Activated naive CD8-positive, alpha-beta T cell treated with anti-CD3 and anti-CD28 coated beads, Interleukin-2, amount 50 U/mL, for 16 hours (primary cell): ENCODE measurements at regions not wholly inside any gene's neighbourhood (a gene's known extent, or its start where the extent isn't known, plus 50 kb on each side); places are given as distances from the start of the nearest gene placed in this dataset.

Source experiments
- DNase-seq: peaks from one replicate; pipeline ENCODE4 v3.0.0-alpha.2; 2020; ENCODE audit warnings: low read depth, low spot score

DNA sequence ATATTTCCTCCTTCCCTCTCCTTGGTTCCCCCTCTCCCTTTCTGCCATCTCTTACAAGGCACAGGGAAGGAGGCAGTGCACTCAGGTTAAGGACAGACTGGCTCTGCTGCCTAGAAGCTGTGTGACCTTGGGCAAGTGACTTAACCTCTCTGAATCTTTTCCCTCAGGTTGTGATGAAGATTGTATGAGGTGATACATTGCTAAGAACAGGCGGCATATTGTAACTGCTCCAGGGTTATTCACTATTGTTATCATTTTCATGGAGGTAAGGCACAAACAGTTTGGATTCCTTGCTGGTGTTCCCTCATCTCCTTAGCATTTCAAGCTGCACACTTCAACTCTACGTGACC, 126.6 kb upstream of the CXCR4 start:
- DNase-seq, result no peak

DNA sequence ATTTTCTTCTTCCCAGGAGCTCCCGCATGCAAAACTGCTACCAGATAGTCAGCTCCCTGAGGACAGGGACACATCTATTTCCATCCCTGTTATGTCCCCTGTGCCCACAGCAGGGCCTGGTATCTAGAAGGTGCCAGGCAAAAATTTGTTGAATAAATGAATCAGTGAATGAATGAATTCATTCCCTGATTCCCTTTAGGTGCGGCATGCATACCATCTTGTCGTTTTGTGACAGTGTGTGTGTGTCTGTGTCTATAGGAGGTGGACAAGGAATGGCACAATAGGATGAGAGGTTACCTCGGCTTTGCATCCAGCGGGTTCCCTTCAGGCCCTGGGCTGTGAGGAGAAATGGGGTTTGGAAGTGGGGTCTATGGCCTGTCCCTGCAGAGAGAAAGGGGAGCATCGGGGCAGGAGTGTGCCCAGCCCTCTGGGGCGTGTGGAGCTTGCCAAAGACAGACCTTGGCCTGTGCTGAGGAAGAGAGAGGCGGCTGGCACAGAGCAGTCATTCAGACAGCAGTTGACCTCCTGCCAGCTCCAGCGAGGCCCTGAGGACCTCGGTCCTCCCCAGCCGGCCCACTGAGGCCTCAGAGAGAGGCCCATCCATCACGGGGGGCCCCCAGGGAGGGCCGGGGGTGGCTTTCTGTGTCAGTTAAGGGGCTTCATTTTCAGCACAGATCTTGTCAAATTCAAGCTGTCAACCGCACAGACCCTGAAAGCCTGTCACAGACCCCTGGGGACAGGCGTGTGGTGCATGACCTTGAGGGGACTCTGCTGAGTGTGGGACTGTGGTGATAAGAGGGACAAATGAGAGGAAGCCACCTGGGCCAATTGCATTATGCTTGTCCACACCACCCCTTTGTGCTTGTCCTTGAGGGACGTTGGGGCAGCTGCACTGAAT, 125.9 kb upstream of the CXCR4 start:
- DNase-seq, result no peak

DNA sequence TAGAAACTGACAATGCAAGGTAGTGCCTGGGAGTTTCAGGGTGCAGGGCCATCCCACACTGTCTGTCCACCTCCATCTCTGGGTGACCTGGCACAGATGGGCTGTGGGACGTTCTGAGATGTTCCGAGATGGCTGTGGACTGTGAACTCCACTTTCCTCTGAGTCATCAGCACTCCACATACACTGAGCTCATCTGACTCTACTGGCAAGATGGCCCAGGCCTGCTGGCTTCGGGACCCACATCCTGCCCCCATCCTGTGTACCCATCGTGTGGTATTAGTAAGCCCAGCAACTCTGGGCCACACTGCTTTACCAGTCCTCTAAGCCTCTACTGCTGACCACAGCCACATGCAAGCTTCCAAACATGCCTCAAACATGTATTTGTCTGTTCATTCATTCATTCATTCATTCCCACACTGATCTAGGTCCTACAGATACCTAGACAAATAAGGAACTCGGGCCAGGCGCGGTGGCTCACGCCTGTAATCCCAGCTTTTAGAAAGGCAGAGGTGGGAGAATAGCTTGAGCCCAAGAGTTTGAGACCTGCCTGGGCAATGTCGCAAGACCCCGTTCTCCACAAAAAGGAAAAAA, 124.8 kb upstream of the CXCR4 start:
- no peak for DNase-seq

DNA sequence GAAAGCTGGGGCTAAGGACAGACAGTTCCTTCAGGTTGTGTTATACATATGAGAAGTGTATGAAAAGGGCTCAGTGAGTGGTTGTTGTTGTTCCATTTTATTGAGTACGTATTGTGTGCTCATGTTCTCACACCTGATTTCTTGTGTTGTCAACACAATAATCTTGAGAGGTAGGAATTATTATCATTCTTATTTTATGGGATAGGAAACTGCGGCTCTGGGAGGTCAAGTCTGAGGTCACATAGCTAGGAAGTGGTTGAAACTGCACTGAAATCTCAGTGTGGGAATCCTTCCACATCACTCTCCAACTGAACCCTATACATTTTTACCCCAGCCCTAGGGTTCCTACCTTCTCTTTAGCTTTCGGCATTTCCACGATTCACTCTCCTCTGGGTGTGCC, 124.2 kb upstream of the CXCR4 start:
- DNase-seq, result no peak

DNA sequence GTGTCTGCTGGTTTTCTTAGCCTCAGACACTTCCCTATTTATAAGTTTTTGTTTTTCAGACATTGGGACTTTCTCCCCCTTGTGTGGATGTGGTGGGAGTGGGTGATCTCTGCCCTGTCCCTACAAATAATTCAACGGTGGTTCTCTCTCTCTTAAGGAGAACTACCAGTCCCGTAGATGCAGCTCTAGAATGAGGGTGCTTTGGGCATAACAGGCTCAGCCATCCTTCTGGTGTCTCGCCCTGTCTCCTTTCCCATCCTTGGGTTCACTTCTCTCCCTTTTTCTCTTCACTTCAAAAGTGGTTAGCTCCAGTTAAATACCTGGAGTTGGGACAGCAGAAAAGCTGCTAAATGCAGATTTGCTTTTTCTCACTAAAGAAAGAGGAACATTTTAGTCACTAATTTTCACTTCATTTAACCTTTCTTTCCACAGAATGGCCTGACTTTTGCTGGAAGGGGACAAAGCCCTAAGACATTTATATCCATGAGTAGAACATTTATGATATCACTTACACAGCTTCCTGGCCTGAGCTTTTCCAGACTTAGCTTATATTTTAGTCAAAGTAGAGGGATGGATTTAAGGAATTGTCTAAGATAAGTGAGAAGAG, 121.2 kb upstream of the CXCR4 start:
- DNase-seq, result no peak

DNA sequence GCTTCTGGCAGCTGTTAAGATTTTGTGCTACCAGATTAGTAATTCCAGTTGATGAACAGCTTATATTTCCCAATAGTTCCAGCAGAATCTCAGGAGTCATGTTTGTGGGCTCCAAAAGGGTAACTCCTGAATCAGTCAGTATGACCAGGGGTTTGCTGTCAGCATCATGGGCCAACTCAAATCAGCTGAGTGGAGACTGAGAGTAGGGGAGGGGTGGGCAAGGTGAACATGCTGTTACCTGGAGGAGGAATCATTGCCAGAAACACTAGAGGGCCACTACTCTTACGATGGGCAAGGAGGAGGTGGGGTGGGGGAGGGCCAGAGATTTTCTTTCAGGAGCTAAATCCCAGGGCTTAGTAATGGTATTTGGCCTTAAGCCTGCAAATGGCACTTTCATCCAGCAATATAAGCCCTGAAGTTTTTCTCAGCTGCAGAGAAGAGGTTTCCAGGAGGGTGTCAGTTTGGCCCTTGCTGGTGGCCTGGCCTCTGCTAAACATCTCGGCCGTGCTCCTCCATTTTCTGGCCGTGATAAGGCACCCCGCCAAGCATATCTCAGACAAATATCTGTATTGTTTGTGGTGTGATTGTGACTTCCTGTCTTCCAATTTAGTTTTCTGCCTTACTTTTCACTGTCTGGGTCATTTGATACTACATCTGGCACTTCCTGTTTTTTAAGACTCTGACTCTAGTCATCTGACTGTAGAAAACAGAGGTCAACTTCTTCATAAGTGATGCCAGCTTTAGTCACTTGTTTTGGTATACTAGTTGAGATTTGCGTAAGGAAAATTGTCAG, 120.5 kb upstream of the CXCR4 start:
- no peak for DNase-seq

DNA sequence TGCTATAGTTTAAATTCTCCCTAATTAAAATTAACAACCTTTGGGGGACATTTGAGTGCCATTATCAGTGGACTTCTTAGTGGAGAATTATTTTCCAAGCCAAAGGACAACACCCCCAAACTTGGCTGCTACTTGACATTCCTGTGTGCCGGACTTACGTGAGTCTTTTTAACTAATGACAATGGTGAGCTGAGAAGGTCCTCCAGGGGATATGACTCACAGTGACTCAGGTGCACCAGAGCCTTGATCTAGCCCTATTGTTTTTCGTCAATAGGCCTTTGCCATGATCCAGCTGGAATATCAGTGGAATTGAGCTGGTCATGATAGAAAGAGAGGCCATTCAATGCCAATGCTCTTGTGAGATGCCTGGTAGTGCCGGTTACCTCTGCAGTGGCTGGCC, 118.1 kb upstream of the CXCR4 start:
- no peak for DNase-seq

DNA sequence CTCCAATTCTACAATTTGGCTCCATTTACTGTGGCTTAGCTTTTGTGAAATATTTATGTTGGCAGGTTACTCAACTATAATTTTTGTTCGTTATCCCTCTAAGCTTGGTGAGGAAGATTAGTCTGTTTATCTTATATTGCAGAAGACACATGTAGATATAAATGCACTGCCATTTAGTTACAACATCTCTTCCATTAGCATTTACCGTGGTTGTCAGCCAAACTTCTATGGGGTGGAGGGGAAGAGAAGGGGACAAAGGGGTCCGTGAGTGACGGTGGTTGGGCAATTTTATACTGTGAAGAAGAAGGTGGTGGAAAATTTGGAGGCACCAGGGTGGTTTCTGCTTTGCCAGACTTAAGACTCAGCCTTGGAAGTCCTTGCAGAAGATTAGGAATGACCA, 117.6 kb upstream of the CXCR4 start:
- DNase-seq, result no peak

DNA sequence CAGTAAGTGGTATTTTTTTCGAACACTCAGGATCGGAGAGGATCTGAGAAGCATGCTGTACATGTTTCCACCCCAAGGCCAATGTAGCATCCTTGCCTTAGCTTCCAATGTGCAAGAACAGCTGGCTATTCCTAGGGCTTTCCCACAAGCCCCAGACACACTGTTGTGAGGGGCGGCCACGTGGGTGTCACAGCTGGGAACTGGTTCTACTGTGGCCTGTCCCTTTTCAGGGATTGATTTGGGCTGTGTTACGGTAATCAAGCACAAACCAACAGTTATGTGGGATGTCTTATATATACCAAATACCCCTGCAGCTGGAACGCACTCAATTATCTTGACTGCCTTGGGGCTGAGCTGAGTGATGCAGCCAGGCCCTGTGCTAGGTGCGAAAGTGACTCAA, 116.3 kb upstream of the CXCR4 start:
- no peak for DNase-seq

DNA sequence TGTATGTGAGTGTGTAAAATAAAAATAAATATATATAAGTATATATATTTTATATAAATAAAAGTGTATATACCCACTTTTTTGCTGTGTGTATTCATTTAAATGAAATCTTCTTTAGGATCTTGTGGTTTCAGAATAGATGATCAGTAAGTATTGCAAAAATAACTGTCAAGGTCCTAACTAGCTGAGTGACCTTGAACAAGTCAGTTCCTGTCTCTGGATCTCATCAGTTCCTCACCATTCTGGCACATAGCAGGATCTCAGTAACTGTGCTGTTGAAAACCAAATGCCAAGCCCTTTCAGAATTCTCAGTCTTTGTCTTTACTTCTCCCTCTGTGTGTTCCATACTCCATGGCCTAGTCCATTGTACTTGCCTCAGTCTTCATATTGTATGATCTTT, 115.3 kb upstream of the CXCR4 start:
- DNase-seq, result no peak

DNA sequence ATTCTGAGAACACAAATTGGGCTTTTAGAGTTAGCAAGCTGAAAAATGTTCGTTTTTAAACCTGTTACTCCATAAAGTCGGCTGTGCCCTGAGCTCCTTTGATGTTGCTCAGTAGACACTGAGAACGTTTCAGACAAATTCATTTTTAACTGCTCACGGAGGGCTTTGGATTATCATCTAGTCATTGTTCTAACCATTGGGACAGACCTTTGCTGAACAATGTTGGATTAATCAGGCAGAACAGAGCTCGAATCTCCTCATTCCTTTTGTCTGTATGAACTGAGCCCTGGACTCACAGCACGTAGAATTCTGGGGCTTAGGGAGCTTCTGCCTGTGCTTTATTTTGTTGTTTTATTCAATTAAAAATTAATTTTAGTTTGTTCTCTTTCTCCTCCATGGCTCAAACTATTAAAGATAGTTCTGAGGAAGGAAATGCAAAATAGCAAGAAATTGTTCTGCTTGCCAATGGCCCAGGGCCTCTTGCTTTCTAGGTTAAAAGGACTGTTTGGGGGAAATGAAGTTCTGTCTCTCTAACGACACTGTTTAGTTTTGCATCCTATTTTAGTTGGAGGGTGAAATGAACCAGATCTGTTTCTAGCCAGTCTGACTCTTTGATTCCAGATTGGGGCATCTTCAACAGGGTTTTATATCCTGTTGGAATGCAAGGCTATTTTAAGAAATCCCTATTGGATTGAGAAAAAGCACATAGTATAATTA, 114.7 kb upstream of the CXCR4 start:
- no peak for DNase-seq

DNA sequence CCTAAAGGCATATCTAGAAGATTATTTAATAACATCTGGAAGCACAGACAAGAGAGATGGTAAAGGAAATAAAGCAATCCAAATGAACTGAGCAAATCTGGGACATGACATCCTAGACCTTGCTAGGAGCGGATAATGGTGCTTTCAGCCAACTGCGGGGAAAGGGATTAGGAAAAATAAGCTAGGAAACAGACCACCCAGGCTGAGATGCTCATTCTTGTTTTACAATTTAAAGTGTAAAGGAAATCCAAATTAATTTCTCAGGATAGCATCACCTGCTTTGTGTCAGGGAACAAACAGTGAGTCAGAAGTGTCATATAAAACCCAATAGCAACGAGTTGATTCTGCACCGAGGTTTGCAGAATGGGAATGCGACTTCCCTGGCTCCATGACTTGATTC, 112.5 kb upstream of the CXCR4 start:
- DNase-seq, result no peak

DNA sequence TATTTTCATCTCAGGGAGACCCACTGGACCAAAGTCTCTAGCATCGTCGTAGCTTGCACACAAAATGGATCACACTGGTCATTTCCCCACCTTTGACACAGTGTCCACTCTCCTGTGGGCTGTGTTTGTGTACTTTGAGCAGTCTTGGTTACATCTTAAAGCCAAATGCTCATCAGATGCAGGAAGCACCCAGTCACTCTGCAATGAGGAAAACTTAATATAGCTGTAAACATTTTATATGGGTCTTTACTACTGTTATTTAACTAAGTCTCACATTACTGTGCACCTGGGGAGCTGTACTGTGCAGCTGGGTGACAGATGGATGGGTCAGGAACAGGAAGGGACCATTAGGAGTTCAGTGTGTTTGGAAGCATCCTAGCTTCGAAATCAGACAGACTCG, 109.0 kb upstream of the CXCR4 start:
- no peak for DNase-seq

DNA sequence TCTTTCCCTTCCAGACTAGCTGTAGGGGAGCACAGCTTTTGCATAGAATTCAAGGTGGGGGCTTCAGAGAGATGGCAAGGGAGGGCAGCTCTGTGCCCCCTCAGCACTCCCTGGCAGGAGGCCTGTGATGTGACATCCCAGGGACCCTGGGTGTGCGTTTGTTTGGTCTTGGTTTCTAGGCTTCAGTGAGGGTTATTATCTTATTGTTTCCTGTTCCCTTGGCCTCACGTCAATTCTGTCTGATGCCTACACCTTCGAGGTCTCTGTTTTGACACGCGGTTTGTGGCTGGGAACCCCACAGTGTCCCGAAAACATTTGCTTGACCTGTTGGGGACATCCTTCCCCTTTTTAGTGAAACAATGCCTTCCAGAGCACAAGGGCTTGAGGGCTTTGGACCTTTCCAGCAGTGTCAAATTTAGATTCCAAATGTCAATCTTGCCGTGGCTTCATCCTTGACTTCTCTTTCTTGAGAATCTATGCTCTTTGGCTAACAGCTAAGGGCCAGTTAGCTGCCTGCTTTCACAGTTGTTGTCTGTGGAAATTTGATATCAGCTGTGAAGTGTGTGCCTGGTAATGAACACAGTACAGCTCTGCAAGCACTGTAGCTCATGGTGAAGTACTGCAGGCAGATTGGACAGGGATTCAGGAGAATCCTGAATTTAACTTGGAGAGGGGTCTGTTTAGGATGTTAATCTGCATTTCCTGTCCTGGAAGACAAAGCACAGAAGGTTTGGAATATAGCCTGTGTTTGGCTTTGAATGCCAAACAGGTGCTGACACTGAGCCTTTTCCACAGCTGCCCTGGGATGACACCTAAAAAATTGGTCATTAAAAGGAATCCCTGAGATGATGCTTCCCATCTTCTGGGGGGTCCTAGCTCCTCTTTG, 108.2 kb upstream of the CXCR4 start:
- no peak for DNase-seq

DNA sequence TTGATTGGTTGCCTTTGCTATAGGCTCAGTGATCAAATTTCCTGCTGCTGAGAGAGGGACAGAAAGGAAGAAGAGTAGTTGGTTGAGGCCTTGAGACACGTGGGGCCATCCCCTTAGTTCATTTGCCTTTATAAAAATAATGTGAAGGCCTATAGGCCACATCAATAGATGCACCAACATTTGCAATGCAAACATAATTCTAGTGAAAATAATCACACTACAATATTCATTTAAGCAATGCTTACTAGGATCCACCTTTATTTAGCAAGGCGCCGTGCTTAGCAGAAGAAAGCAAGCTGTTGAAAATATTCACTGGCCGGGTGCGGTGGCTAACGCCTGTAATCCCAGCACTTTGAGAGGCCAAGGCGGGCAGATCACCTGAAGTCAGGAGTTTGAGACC, 105.3 kb upstream of the CXCR4 start:
- no peak for DNase-seq

DNA sequence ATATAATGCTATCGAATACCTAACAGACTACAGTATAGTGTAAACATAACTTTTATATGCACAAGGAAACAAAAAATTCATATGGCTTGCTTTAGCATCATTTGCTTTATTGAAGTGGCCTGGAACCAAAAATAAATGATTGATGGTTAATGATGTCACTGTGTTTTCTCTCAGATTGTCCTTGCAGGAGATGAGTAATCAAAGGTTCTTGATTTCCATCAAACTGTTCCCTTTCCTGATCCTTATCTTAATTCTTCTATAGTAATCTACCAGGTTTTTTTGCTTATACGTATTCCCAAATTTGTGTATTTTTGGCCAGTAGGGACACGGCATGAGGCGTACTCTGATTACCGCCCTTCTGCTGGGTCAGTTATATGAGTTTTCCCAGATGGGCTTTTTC, 104.9 kb upstream of the CXCR4 start:
- DNase-seq, result no peak

DNA sequence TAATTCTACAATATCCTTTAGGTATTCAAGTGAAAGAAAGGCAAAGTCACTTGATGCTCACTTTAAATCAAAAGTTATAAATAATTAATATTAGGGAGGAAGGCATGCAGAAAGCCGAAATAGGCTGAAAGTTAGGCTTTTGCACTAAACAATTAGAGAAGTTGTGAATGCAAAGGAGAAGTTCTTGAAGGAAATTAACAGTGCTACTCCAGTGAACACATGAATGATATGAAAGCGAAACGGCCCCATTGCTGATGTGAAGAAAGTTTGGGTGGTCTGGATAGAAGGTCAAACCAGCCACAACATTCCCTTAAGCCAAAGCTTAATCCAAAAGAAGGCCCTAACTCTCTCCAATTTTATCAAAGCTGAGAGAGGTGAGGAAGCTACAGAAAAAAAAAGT, 103.1 kb upstream of the CXCR4 start:
- no peak for DNase-seq

DNA sequence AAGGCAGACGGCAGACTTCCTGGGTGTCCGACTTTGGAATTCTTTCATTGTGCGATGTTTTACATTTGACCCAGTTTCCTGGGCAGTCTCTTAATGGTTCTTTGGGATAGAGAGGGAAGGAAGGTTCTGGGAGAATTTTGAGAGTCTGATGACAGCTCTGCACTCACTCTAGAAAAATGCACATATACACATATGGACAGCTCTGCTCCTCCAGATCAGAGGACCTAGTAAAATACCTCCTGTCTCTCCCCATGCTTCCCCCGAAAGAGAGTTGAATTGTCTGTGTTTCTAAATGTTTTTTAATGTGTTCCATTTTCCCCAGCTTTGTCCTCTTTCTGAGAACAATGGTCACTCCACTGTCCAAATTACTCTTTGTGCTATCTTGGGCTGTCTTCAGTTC, 102.0 kb upstream of the CXCR4 start:
- no peak for DNase-seq

DNA sequence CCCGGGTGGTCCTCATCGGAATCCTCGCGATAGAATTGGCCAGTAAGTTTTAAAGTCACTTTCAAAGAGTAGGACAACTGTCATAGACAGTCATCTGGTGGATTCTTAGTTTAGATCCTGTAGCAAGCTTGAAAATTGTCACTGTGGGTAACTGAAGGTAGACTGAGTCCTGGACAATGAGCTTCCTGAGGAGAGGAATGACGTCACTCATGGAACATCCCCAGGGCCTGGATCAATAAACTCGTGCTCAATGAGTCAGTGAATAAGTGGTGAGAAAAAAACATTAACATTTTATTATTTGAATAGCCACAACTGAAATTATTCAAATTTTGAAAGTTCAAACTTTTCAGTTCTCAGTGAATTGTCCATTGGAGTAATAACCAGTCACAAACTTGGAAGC, 101.4 kb upstream of the CXCR4 start:
- DNase-seq, result no peak

DNA sequence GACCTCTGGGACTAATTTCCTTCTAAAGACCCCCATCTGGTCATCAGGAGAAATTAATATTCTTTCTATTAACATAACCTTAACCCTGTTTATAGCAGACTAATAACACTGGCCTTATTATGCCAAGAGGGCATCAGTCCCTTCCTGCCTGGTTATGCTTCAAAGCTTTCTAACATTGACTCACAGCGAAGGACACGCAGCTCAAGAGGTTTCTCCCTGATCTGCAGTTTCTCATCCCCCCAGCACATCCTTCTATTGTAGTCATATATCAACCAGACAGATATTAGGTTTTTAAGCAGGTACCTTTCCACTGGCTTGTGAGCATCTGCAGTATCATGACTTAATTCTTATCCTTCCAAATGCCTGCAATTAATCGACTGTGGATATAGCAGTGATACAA, 100.0 kb upstream of the CXCR4 start:
- no peak for DNase-seq
